Endothelial cell (in vitro differentiated cells): ENCODE measurements at regions not wholly inside any gene's neighbourhood (a gene's known extent, or its start where the extent isn't known, plus 50 kb on each side); places are given as distances from the start of the nearest gene placed in this dataset.

Experiments used
- DNase-seq: peaks from one replicate; pipeline ENCODE4 v3.0.0; 2021; ENCODE audit warnings: low spot score
- H3K27ac Mint-ChIP-seq: one replicate; pipeline ENCODE4 v1.8.0; 2021; ENCODE audit warnings: mixed read lengths, inconsistent platforms; ENCODE audit not compliant: unreplicated experiment
- H3K27me3 Mint-ChIP-seq: one replicate; pipeline ENCODE4 v1.8.0; 2021; ENCODE audit warnings: mild to moderate bottlenecking, moderate library complexity, mixed read lengths, inconsistent platforms; ENCODE audit not compliant: unreplicated experiment
- H3K36me3 Mint-ChIP-seq: one replicate; pipeline ENCODE4 v1.8.0; 2021; ENCODE audit warnings: mild to moderate bottlenecking, low read depth, mixed read lengths, inconsistent platforms; ENCODE audit not compliant: unreplicated experiment
- H3K4me1 Mint-ChIP-seq: one replicate; pipeline ENCODE4 v1.8.0; 2021; ENCODE audit warnings: mild to moderate bottlenecking, mixed read lengths, inconsistent platforms; ENCODE audit not compliant: unreplicated experiment
- H3K4me3 Mint-ChIP-seq: one replicate; pipeline ENCODE4 v1.8.0; 2021; ENCODE audit warnings: mild to moderate bottlenecking, mixed read lengths, inconsistent platforms; ENCODE audit not compliant: unreplicated experiment
- H3K9me3 Mint-ChIP-seq: one replicate; pipeline ENCODE4 v1.8.0; 2021; ENCODE audit warnings: mixed read lengths, inconsistent platforms; ENCODE audit not compliant: unreplicated experiment
- CTCF ChIP-seq: fragments of 200-600 bp; sonication (generic); IDR thresholded peaks from one replicate; pipeline ENCODE4 v1.5.0; 2021; ENCODE audit warnings: antibody characterized with exemption; ENCODE audit not compliant: unreplicated experiment

DNA sequence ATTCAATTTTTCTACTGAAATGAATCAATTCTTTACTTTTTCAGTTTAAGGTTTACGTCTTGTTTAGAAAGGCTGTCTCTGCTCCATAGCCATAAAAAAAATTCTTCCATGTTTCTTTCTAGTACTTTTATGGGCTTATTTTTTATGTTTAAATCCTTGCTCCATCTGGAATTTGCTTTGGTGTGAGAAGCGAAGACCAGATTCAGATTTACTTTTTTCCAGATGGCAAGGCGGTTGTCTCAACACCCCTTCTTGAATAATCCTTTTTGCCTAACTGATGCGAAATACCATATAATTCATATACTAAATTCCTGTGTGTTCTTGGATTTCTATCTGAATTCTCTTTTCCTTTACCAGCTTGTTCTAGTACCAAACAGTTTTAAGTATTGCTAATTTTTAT is 101.5 kb downstream of the C1orf94 start:
- no peak for DNase-seq
- H3K27ac Mint-ChIP-seq, result no peak overlapping the region
- peaks cover 12% of the 10 kb centered on the region for H3K4me1 Mint-ChIP-seq
- peaks cover 2% of the 10 kb centered on the region for H3K27me3 Mint-ChIP-seq
- no peaks in the 10 kb centered on the region for H3K9me3 Mint-ChIP-seq
- TF ChIP-seq CTCF, result no peak
- H3K36me3 Mint-ChIP-seq, result no peaks in the 10 kb centered on the region
- H3K4me3 Mint-ChIP-seq, result no peak overlapping the region

DNA sequence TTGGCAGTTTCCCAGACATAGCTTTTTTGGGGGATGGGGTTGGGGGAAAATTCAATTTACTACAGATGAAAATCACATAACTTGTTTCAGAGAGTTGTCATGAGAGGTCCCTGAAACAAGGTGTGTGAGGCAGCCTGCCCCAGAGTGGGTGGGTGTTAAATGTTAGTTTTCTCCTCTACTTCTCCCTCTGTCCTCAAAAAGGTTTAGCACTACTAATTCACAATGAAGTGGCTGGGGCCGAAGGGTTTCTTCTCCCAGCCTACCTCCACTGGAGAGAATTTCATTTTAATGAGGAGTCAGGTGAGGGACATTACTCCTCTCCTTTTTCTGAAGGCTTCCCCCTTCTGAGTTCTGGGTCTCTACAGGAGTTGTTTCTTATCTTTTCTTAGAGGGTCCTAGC is 103.3 kb downstream of the C1orf94 start:
- Mint-ChIP-seq H3K9me3 (no peaks in the 10 kb centered on the region), H3K4me1 (peaks cover 13% of the 10 kb centered on the region), H3K27me3 (peaks cover 2% of the 10 kb centered on the region), H3K27ac (no peak overlapping the region), H3K4me3 (no peak overlapping the region), H3K36me3 (no peaks in the 10 kb centered on the region)
- TF ChIP-seq CTCF, result no peak
- DNase-seq, result no peak

DNA sequence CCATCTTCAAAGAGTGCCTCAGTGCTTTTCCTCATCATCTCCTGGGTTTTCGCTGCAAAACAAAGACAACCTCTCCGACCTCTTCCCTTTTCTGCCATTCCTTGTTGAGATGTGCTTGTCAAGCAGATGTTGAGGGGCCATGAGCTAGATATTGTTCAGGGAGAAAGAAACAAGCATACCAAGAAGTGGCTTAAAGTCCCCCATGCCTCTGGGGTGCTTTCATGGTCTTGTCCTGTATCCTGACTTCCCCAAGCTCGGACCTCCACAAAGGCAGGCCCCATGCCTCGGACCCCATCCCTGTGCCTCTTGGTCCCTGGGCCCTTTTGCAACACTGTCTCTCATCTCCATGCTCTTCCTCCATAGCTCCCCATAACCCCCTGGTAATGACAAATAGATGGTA is 103.8 kb downstream of the C1orf94 start:
- no peaks in the 10 kb centered on the region for H3K36me3 Mint-ChIP-seq
- no peak for TF ChIP-seq CTCF
- no peaks in the 10 kb centered on the region for H3K9me3 Mint-ChIP-seq
- H3K4me3 Mint-ChIP-seq, result no peak overlapping the region
- H3K4me1 Mint-ChIP-seq, result peaks cover 13% of the 10 kb centered on the region
- no peak overlapping the region for H3K27ac Mint-ChIP-seq
- peaks cover 2% of the 10 kb centered on the region for H3K27me3 Mint-ChIP-seq
- DNase-seq, result no peak

DNA sequence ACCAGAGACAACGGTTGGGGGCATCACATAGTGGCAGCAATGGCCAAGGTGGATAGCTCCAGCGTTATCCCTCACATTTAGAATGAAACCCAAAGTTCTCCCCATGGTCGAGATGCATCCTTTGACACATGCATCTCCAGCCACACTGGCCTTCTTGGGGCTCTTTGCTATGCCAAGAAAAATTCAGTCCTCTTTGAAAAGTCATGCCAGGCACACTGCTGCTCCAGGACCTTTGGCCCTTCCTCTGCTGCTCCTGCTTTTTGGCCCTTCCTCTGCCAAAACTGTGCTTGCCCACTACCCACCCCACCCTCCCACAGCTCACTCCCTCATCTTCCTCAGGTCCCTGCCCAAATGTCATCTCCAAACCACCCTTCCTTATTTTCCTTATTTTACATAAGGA is 106.4 kb downstream of the C1orf94 start:
- H3K4me3 Mint-ChIP-seq, result no peak overlapping the region
- H3K9me3 Mint-ChIP-seq, result no peaks in the 10 kb centered on the region
- TF ChIP-seq CTCF, result no peak
- peaks cover 2% of the 10 kb centered on the region for H3K27me3 Mint-ChIP-seq
- no peaks in the 10 kb centered on the region for H3K36me3 Mint-ChIP-seq
- H3K4me1 Mint-ChIP-seq, result peaks cover 2% of the 10 kb centered on the region
- H3K27ac Mint-ChIP-seq, result no peak overlapping the region
- no peak for DNase-seq

GRCh38 chr1:34286511-34286910 is 109.8 kb downstream of the C1orf94 start:
- DNase-seq, result no peak
- Mint-ChIP-seq H3K27ac (no peak overlapping the region), H3K4me3 (no peak overlapping the region), H3K27me3 (no peaks in the 10 kb centered on the region), H3K36me3 (no peaks in the 10 kb centered on the region), H3K4me1 (peaks cover 2% of the 10 kb centered on the region), H3K9me3 (no peaks in the 10 kb centered on the region)
- no peak for TF ChIP-seq CTCF
